CD4-positive, alpha-beta T cell (primary cell): ENCODE measurements at regions not wholly inside any gene's neighbourhood (a gene's known extent, or its start where the extent isn't known, plus 50 kb on each side); places are given as distances from the start of the nearest gene placed in this dataset.

Experiments
- ATAC-seq: fragments of 200-7000 bp; cut with Tn5 transposase; one replicate; pipeline ENCODE4 v1.10.0; 2022; ENCODE audit warnings: mild to moderate bottlenecking; ENCODE audit not compliant: poor library complexity
- CTCF ChIA-PET: fragments of 350-600 bp; sonication (Branson Sonifier 250); formaldehyde crosslinking; loops from one replicate; lab custom pipeline; 2021; ENCODE audit warnings: antibody characterized with exemption, inconsistent platforms; lab: Charles Lee
- POLR2A ChIA-PET: fragments of 350-600 bp; sonication (Branson Sonifier 250); formaldehyde crosslinking; loops from one replicate; lab custom pipeline; 2021; ENCODE audit warnings: antibody characterized with exemption, inconsistent platforms; lab: Charles Lee
- DNase-seq, 14 experiments: peaks; one replicate each; pipeline ENCODE4 v3.0.0-alpha.2; 2013 to 2020; ENCODE audit warnings: mixed read lengths in 2 of 14
- H3K27ac ChIP-seq, 2 donors: one replicate each; pipeline versions ENCODE4 v1.5.1 to v1.7.0; 2013; ENCODE audit warnings: low read length in 2 of 2, low read depth in 1 of 2, mild to moderate bottlenecking in 1 of 2
- H3K27me3 ChIP-seq, 2 experiments: 1 replicate in 1 of 2; 2 replicates in 1 of 2; pipeline versions ENCODE4 v1.6.1 to v1.7.0; 2013; ENCODE audit warnings: low read length in 2 of 2, control low read depth in 1 of 2, mild to moderate bottlenecking in 1 of 2, moderate library complexity in 1 of 2; ENCODE audit not compliant: insufficient read depth in 2 of 2, control insufficient read depth in 1 of 2
- H3K36me3 ChIP-seq: one replicate; pipeline ENCODE4 v1.6.1; 2013; ENCODE audit warnings: low read length, control low read depth; ENCODE audit not compliant: insufficient read depth
- H3K4me1 ChIP-seq: one replicate; pipeline ENCODE4 v1.6.1; 2013; ENCODE audit warnings: low read length, control low read depth; ENCODE audit not compliant: insufficient read depth
- H3K4me3 ChIP-seq: one replicate; pipeline ENCODE4 v1.5.1; 2013; ENCODE audit warnings: mild to moderate bottlenecking, low read length, moderate library complexity
- H3K9me3 ChIP-seq, 2 experiments: 1 replicate in 1 of 2; 2 replicates in 1 of 2; pipeline versions ENCODE4 v1.6.1 to v1.7.0; 2013; ENCODE audit warnings: low read length in 2 of 2, mild to moderate bottlenecking in 2 of 2, control low read depth in 1 of 2, moderate library complexity in 1 of 2; ENCODE audit not compliant: control insufficient read depth in 1 of 2, insufficient read depth in 1 of 2
- H3K27ac Mint-ChIP-seq: one replicate; pipeline ENCODE4 v1.8.0; 2020; ENCODE audit warnings: mixed read lengths
- H3K27me3 Mint-ChIP-seq: one replicate; pipeline ENCODE4 v1.8.0; 2021; ENCODE audit warnings: mixed read lengths
- H3K36me3 Mint-ChIP-seq: one replicate; pipeline ENCODE4 v1.8.0; 2021; ENCODE audit warnings: low read depth, mixed read lengths
- H3K4me1 Mint-ChIP-seq: one replicate; pipeline ENCODE4 v1.8.0; 2021; ENCODE audit warnings: low read depth, mixed read lengths
- H3K4me3 Mint-ChIP-seq: one replicate; pipeline ENCODE4 v1.8.0; 2020; ENCODE audit warnings: mild to moderate bottlenecking, mixed read lengths
- H3K9me3 Mint-ChIP-seq: one replicate; pipeline ENCODE4 v1.8.0; 2020; ENCODE audit warnings: mixed read lengths
- intact Hi-C, 2 experiments: fragments of 100-400 bp; cut with DNase I in 1 of 2; cut with micrococcal nuclease in 1 of 2; formaldehyde crosslinking; loops; one replicate each; pipeline versions ENCODE4 v1.15.1 to v1.9.0; 2023 to 2025; cut with DNase I, micrococcal nuclease
- TF ChIP-seq, protein P1 (sequence below): fragments of 200-600 bp; IDR thresholded peaks from one replicate; pipeline ENCODE4 v1.8.0; 2022; ENCODE audit warnings: antibody characterized with exemption, mild to moderate bottlenecking

GRCh38 chr6:43871933-43872332 is 101.9 kb downstream of the VEGFA start:
- no peaks in the 10 kb centered on the region for H3K9me3 ChIP-seq
- intact Hi-C loops = no loop called here
- ATAC-seq (no peak), DNase-seq (no peak)
- Mint-ChIP-seq H3K9me3 (no peaks in the 10 kb centered on the region), H3K4me1 (no peaks in the 10 kb centered on the region), H3K36me3 (no peaks in the 10 kb centered on the region), H3K4me3 (no peak overlapping the region), H3K27ac (no peak overlapping the region), H3K27me3 (peaks cover 4% of the 10 kb centered on the region)
- no peaks in the 10 kb centered on the region for H3K4me1 ChIP-seq
- CTCF ChIA-PET = no interaction called here
- H3K27me3 ChIP-seq = no peaks in the 10 kb centered on the region
- TF ChIP-seq, protein P1, sequence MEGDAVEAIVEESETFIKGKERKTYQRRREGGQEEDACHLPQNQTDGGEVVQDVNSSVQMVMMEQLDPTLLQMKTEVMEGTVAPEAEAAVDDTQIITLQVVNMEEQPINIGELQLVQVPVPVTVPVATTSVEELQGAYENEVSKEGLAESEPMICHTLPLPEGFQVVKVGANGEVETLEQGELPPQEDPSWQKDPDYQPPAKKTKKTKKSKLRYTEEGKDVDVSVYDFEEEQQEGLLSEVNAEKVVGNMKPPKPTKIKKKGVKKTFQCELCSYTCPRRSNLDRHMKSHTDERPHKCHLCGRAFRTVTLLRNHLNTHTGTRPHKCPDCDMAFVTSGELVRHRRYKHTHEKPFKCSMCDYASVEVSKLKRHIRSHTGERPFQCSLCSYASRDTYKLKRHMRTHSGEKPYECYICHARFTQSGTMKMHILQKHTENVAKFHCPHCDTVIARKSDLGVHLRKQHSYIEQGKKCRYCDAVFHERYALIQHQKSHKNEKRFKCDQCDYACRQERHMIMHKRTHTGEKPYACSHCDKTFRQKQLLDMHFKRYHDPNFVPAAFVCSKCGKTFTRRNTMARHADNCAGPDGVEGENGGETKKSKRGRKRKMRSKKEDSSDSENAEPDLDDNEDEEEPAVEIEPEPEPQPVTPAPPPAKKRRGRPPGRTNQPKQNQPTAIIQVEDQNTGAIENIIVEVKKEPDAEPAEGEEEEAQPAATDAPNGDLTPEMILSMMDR = no peak
- H3K36me3 ChIP-seq = no peaks in the 10 kb centered on the region
- no peak overlapping the region for H3K27ac ChIP-seq
- H3K4me3 ChIP-seq = no peak overlapping the region
- POLR2A ChIA-PET = no interaction called here

DNA sequence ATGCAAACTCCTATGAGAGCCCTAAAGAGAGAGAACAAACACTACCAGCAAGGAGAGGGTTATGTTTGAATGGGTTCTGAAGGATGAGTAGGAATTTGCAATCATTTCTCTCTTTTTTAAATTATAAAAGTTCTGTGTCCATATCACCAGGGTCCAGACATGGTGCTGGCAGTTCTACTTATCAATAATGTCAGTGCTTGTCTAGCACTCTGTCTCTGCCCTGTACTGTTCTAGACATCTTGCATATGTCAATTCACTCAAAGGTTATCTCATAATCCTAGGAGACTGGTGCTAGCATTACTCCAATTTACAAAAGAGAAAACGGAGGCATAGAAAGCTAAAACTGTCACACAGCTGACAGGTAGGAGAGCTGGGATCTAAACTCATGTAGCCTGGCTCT is 101.3 kb downstream of the VEGFA start:
- H3K4me1 ChIP-seq = no peaks in the 10 kb centered on the region
- H3K9me3 ChIP-seq = no peaks in the 10 kb centered on the region
- no peak overlapping the region for H3K27ac Mint-ChIP-seq
- intact Hi-C loops = no loop called here
- H3K27ac ChIP-seq = no peak overlapping the region
- no peak overlapping the region for H3K4me3 Mint-ChIP-seq
- CTCF ChIA-PET = no interaction called here
- H3K27me3 Mint-ChIP-seq = peaks cover 4% of the 10 kb centered on the region
- no peak for DNase-seq
- POLR2A ChIA-PET = no interaction called here
- no peaks in the 10 kb centered on the region for H3K4me1 Mint-ChIP-seq
- H3K36me3 Mint-ChIP-seq = no peaks in the 10 kb centered on the region
- no peak for ATAC-seq
- H3K9me3 Mint-ChIP-seq = no peaks in the 10 kb centered on the region
- no peaks in the 10 kb centered on the region for H3K27me3 ChIP-seq
- TF ChIP-seq, protein P1 = no peak
- no peaks in the 10 kb centered on the region for H3K36me3 ChIP-seq
- no peak overlapping the region for H3K4me3 ChIP-seq

GRCh38 chr6:43870660-43871061 is 100.7 kb downstream of the VEGFA start:
- Histone ChIP-seq H3K4me3 (no peak overlapping the region), H3K27me3 (no peaks in the 10 kb centered on the region), H3K36me3 (no peaks in the 10 kb centered on the region), H3K9me3 (no peaks in the 10 kb centered on the region), H3K4me1 (no peaks in the 10 kb centered on the region), H3K27ac (no peak overlapping the region)
- DNase-seq (no peak), ATAC-seq (no peak)
- Mint-ChIP-seq H3K9me3 (no peaks in the 10 kb centered on the region), H3K27me3 (peaks cover 4% of the 10 kb centered on the region), H3K27ac (no peak overlapping the region), H3K4me1 (no peaks in the 10 kb centered on the region), H3K36me3 (no peaks in the 10 kb centered on the region), H3K4me3 (no peak overlapping the region)
- POLR2A ChIA-PET = no interaction called here
- CTCF ChIA-PET = no interaction called here
- intact Hi-C loops = no loop called here
- TF ChIP-seq, protein P1 = no peak
